ENCODE measurements at regions not wholly inside any gene's neighbourhood (a gene's known extent, or its start where the extent isn't known, plus 50 kb on each side); places are given as distances from the start of the nearest gene placed in this dataset.

GRCh38 chr4:43343298-43343697, 450.8 kb downstream of the GRXCR1 start:
- TF ChIP-seq L3MBTL2 (conservative IDR thresholded peaks at IDR 0.05) (no peak), ELF4 (IDR thresholded peaks at IDR 0.05) (no peak), SUZ12 (IDR thresholded peaks at IDR 0.05) (no peak), TARDBP (IDR thresholded peaks at IDR 0.05) (no peak), FOXM1 (IDR thresholded peaks at IDR 0.05; ENCODE audit: borderline replicate concordance) (no peak), PKNOX1 (IDR thresholded peaks at IDR 0.05) (no peak), ZNF384 (IDR thresholded peaks at IDR 0.05) (no peak)
- no peak for DNase-seq (ENCODE audit: extremely low spot score)
- CTCF ChIA-PET = no interaction called here
- POLR2A ChIA-PET = no interaction called here

GRCh38 chr4:43345323-43345925, 452.9 kb downstream of the GRXCR1 start:
- TF ChIP-seq LEF1 (IDR thresholded peaks at IDR 0.05; ENCODE audit: borderline replicate concordance) (no peak), NFRKB (IDR thresholded peaks at IDR 0.05) (no peak), ELF4 (IDR thresholded peaks at IDR 0.05) (no peak), SUZ12 (IDR thresholded peaks at IDR 0.05) (no peak)
- DNase-seq (ENCODE audit: extremely low spot score) = no peak
- ChIA-PET POLR2A (no interaction called here), CTCF (no interaction called here)

DNA sequence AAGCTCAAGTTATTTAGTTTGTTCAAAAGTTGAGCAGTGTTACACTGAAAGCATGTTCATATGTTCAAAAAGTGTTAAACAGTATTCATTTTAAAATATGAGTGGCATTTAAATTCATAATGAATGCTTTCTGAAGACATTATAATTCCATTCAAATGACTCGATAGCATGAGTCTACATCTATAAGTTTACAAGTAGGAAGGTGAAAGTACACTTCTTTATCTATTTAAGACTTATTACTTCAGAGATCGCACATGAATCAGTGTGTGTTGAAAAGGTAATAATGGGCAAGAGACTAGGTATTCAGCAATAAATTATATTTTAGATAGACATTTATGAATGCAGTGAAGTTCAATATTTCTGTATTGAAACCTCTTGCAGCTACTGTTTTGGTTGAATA, 456.1 kb downstream of the GRXCR1 start:
- ChIA-PET CTCF (no interaction called here), POLR2A (no interaction called here)
- DNase-seq (ENCODE audit: extremely low spot score) = no peak
- TF ChIP-seq ZNF384 (IDR thresholded peaks at IDR 0.05) (no peak), ARNT (IDR thresholded peaks at IDR 0.05) (no peak), L3MBTL2 (conservative IDR thresholded peaks at IDR 0.05) (no peak), SP1 (IDR thresholded peaks at IDR 0.05) (no peak), BHLHE40 (IDR thresholded peaks at IDR 0.05; ENCODE audit: borderline replicate concordance) (no peak), TARDBP (IDR thresholded peaks at IDR 0.05) (no peak), FOXK2 (IDR thresholded peaks at IDR 0.05) (no peak), CTBP1 (IDR thresholded peaks at IDR 0.05; ENCODE audit: borderline replicate concordance) (no peak), NFRKB (IDR thresholded peaks at IDR 0.05) (no peak), SUZ12 (IDR thresholded peaks at IDR 0.05) (no peak)

GRCh38 chr4:43351970-43352806, 459.7 kb downstream of the GRXCR1 start:
- TF ChIP-seq L3MBTL2 (conservative IDR thresholded peaks at IDR 0.05) (no peak), SUZ12 (IDR thresholded peaks at IDR 0.05) (no peak), BHLHE40 (IDR thresholded peaks at IDR 0.05; ENCODE audit: borderline replicate concordance) (no peak), ZNF384 (IDR thresholded peaks at IDR 0.05) (no peak), PKNOX1 (IDR thresholded peaks at IDR 0.05) (no peak), CTBP1 (IDR thresholded peaks at IDR 0.05; ENCODE audit: borderline replicate concordance) (no peak), FOXM1 (IDR thresholded peaks at IDR 0.05; ENCODE audit: borderline replicate concordance) (no peak), ARNT (IDR thresholded peaks at IDR 0.05) (no peak), HDGF (IDR thresholded peaks at IDR 0.05; ENCODE audit: borderline replicate concordance) (no peak), NFRKB (IDR thresholded peaks at IDR 0.05) (no peak), ELF4 (IDR thresholded peaks at IDR 0.05) (no peak), TARDBP (IDR thresholded peaks at IDR 0.05) (no peak), SP1 (IDR thresholded peaks at IDR 0.05) (no peak), LEF1 (IDR thresholded peaks at IDR 0.05; ENCODE audit: borderline replicate concordance) (no peak), FOXA1 (IDR thresholded peaks at IDR 0.05) (no peak), FOXK2 (IDR thresholded peaks at IDR 0.05) (no peak)
- POLR2A ChIA-PET = interaction anchor here (0.7 kb wide), 1 partner anchor 1253 kb away, joined by 3 read pairs; no protein-coding TSS in a partner anchor
- no peak for DNase-seq (ENCODE audit: extremely low spot score)
- CTCF ChIA-PET = interaction anchor here (0.6 kb wide), 1 partner anchor 1137 kb away, joined by 3 read pairs; no protein-coding TSS in a partner anchor

GRCh38 chr4:43352859-43353258, 460.3 kb downstream of the GRXCR1 start:
- TF ChIP-seq SUZ12 (IDR thresholded peaks at IDR 0.05) (no peak), ZNF384 (IDR thresholded peaks at IDR 0.05) (no peak), NFRKB (IDR thresholded peaks at IDR 0.05) (no peak), L3MBTL2 (conservative IDR thresholded peaks at IDR 0.05) (no peak), ARNT (IDR thresholded peaks at IDR 0.05) (no peak), FOXM1 (IDR thresholded peaks at IDR 0.05; ENCODE audit: borderline replicate concordance) (no peak), PKNOX1 (IDR thresholded peaks at IDR 0.05) (no peak), CTBP1 (IDR thresholded peaks at IDR 0.05; ENCODE audit: borderline replicate concordance) (no peak), TARDBP (IDR thresholded peaks at IDR 0.05) (no peak), LEF1 (IDR thresholded peaks at IDR 0.05; ENCODE audit: borderline replicate concordance) (no peak), FOXK2 (IDR thresholded peaks at IDR 0.05) (no peak), ELF4 (IDR thresholded peaks at IDR 0.05) (no peak)
- CTCF ChIA-PET = interaction anchor here (0.6 kb wide), 1 partner anchor 1136 kb away, joined by 3 read pairs; no protein-coding TSS in a partner anchor
- POLR2A ChIA-PET = no interaction called here
- no peak for DNase-seq (ENCODE audit: extremely low spot score)

GRCh38 chr4:43353552-43353951, 461.0 kb downstream of the GRXCR1 start:
- ChIA-PET CTCF (no interaction called here), POLR2A (no interaction called here)
- DNase-seq (ENCODE audit: extremely low spot score) = no peak
- TF ChIP-seq SP1 (IDR thresholded peaks at IDR 0.05) (no peak), TARDBP (IDR thresholded peaks at IDR 0.05) (no peak)

All from HEK293T (cell line).